Fibroblast of villous mesenchyme (primary cell): ENCODE measurements at regions not wholly inside any gene's neighbourhood (a gene's known extent, or its start where the extent isn't known, plus 50 kb on each side); places are given as distances from the start of the nearest gene placed in this dataset.

Experiments
- DNase-seq: peaks from one replicate; pipeline ENCODE4 v3.0.0-alpha.2; 2010; ENCODE audit warnings: low read depth
- H3K4me3 ChIP-seq: 2 replicates; pipeline ENCODE4 v1.5.1; 2011; ENCODE audit warnings: low read depth, mild to moderate bottlenecking, low read length
- CTCF ChIP-seq: IDR thresholded peaks from 2 replicates; pipeline ENCODE4 v1.5.1; 2012; ENCODE audit warnings: low read depth, mild to moderate bottlenecking, low read length; ENCODE audit not compliant: insufficient read depth

GRCh38 chr16:49097964-49098363, 183.7 kb downstream of the CBLN1 start:
- TF ChIP-seq CTCF: no peak
- DNase-seq: no peak
- no peak overlapping the region for H3K4me3 ChIP-seq

DNA sequence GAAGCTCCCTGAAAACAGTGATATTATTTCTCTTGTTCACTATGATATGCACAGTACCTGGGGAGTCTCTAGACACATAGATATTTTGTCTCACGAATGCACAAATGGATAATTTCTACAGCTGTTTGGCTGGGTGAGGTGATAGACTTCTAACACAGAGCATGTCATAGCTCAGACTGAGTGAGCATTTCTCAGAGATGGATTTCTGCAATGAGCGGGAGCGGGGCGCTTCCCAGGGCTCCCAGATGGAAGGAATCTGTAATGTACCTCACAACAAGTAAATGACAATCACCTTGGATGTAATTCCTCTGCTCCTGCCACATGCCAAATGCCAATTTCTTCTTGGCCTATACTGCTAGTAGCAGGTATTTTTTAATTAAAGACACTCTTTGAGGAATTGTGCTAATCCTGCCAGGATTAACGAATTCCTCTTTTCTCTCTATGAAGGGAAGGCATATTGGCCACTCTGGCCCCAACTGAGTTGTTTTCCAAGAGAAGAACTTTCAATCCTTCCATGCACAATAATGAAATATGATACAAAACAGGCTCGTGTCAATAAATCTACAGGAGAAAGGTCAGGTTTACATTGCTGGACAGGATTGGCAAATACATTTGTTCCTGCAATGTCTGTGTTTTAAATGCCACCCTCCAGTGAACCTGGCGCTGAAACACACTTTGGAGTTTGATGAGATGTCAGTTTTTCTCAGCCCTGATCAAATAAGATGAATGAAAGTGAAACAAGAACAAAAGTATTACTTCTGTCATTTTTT, 185.3 kb downstream of the CBLN1 start:
- no peak for TF ChIP-seq CTCF
- H3K4me3 ChIP-seq: no peak overlapping the region
- DNase-seq: no peak

GRCh38 chr16:49095539-49095938, 186.1 kb downstream of the CBLN1 start:
- DNase-seq: no peak
- no peak overlapping the region for H3K4me3 ChIP-seq

GRCh38 chr16:49094471-49094870, 187.2 kb downstream of the CBLN1 start:
- DNase-seq: no peak
- TF ChIP-seq CTCF: no peak
- H3K4me3 ChIP-seq: no peak overlapping the region

More at GRCh38 chr16:49095539-49095938, 186.1 kb downstream of the CBLN1 start:
- TF ChIP-seq CTCF: no peak

GRCh38 chr16:49093939-49094338, 187.7 kb downstream of the CBLN1 start:
- DNase-seq: no peak
- no peak overlapping the region for H3K4me3 ChIP-seq
- no peak for TF ChIP-seq CTCF

DNA sequence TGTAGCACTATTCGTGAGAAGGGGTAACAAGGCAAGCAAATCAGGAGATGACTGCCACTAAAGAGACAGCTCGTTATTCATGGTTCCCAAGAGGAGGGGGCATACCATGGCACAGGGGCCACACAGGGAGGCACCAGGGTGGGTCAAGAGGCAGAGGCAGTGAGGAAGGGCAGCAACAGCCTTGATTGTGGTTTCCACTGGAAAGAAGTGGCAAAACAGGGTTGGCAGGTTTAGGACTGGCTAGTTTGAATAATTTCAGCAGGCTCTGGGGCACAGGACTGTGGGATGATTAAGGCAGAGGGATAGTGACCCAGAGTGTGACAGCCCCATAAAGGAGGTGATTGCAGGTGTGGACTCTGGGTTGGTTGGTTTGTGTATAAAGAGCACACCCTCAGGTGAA, 188.9 kb downstream of the CBLN1 start:
- no peak overlapping the region for H3K4me3 ChIP-seq
- no peak for TF ChIP-seq CTCF
- no peak for DNase-seq

DNA sequence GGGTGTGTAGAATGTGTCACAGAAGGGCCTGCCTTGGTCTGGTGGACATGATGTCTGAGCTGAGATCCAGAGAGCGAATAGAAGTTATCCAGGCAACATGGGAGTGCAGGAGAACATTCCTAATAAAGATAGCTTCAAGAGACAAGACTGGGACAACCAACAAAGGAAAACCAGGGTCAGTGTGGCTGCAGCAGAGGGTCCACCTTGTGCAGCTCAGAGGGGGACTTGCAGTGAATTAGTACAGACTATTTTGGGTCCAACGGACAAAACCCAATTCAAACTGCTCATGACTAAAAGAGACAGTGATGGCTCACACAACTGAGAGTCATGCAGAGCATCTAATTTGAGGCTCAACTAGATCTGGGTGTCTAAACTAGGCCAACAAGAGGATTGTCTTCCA, 192.1 kb downstream of the CBLN1 start:
- TF ChIP-seq CTCF: no peak
- DNase-seq: no peak
- no peak overlapping the region for H3K4me3 ChIP-seq
